ENCODE measurements at regions not wholly inside any gene's neighbourhood (a gene's known extent, or its start where the extent isn't known, plus 50 kb on each side); places are given as distances from the start of the nearest gene placed in this dataset.

GRCh38 chr21:16829532-16829931, 683.3 kb upstream of the CXADR start:
- Histone ChIP-seq H3K9me3 (no peaks in the 10 kb centered on the region), H3K27ac (no peak overlapping the region), H3K36me3 (no peaks in the 10 kb centered on the region), H3K4me1 (no peaks in the 10 kb centered on the region), H3K4me3 (no peak overlapping the region), H3K27me3 (no peaks in the 10 kb centered on the region)
- DNase-seq (ENCODE audit: low spot score) = no peak
- no peak for TF ChIP-seq CTCF (IDR thresholded peaks at IDR 0.05)

GRCh38 chr21:16832791-16833190, 680.1 kb upstream of the CXADR start:
- Histone ChIP-seq H3K4me3 (no peak overlapping the region), H3K36me3 (no peaks in the 10 kb centered on the region), H3K9me3 (no peaks in the 10 kb centered on the region), H3K4me1 (peaks cover 0 to 2% of the 10 kb centered on the region in 2 donors), H3K27me3 (no peaks in the 10 kb centered on the region), H3K27ac (no peak overlapping the region)
- TF ChIP-seq CTCF (IDR thresholded peaks at IDR 0.05) = no peak
- no peak for DNase-seq (ENCODE audit: low spot score)

- Histone ChIP-seq H3K27ac (no peak overlapping the region), H3K9me3 (no peaks in the 10 kb centered on the region), H3K4me3 (no peak overlapping the region), H3K4me1 (peaks cover 0 to 9% of the 10 kb centered on the region in 2 donors), H3K27me3 (no peaks in the 10 kb centered on the region), H3K36me3 (no peaks in the 10 kb centered on the region)
- TF ChIP-seq CTCF (IDR thresholded peaks at IDR 0.05) = no peak
- DNase-seq (ENCODE audit: low spot score) = no peak
Observed at GRCh38 chr21:16834791-16835190, 678.1 kb upstream of the CXADR start.

- H3K4me1 ChIP-seq = peaks cover 0 to 9% of the 10 kb centered on the region in 2 donors
- no peaks in the 10 kb centered on the region for H3K27me3 ChIP-seq
- no peaks in the 10 kb centered on the region for H3K36me3 ChIP-seq
- no peak for TF ChIP-seq CTCF (IDR thresholded peaks at IDR 0.05)
- H3K9me3 ChIP-seq = no peaks in the 10 kb centered on the region
- H3K4me3 ChIP-seq = no peak overlapping the region
- no peak overlapping the region for H3K27ac ChIP-seq
- DNase-seq (ENCODE audit: low spot score) = no peak
Observed at GRCh38 chr21:16837321-16837720, 675.5 kb upstream of the CXADR start.

GRCh38 chr21:16837721-16838120, 675.1 kb upstream of the CXADR start:
- H3K4me1 ChIP-seq = peaks cover 0 to 9% of the 10 kb centered on the region in 2 donors
- H3K27me3 ChIP-seq = no peaks in the 10 kb centered on the region
- H3K36me3 ChIP-seq = no peaks in the 10 kb centered on the region
- no peaks in the 10 kb centered on the region for H3K9me3 ChIP-seq
- DNase-seq (ENCODE audit: low spot score) = no peak
- TF ChIP-seq CTCF (IDR thresholded peaks at IDR 0.05) = no peak
- H3K27ac ChIP-seq = no peak overlapping the region
- no peak overlapping the region for H3K4me3 ChIP-seq

- TF ChIP-seq CTCF (IDR thresholded peaks at IDR 0.05) = no peak
- H3K27ac ChIP-seq = no peak overlapping the region
- H3K4me1 ChIP-seq = peaks cover 0 to 9% of the 10 kb centered on the region in 2 donors
Observed at GRCh38 chr21:16838331-16838730, 674.5 kb upstream of the CXADR start.

More at GRCh38 chr21:16838331-16838730, 674.5 kb upstream of the CXADR start:
- Histone ChIP-seq H3K36me3 (no peaks in the 10 kb centered on the region), H3K9me3 (no peaks in the 10 kb centered on the region), H3K4me3 (no peak overlapping the region), H3K27me3 (no peaks in the 10 kb centered on the region)
- no peak for DNase-seq (ENCODE audit: low spot score)
